Caki2 (cell line): ENCODE measurements at regions not wholly inside any gene's neighbourhood (a gene's known extent, or its start where the extent isn't known, plus 50 kb on each side); places are given as distances from the start of the nearest gene placed in this dataset.
"Not testable (repeated sequence)": the region's sequence is repeated elsewhere in the genome, so short reads cannot be mapped to it uniquely, and the experiment has no call there.

Source experiments
- DNase-seq: peaks from one replicate; pipeline ENCODE4 v3.0.0-alpha.2; 2015; ENCODE audit warnings: low read depth
- in situ Hi-C: cut with HindIII; loops from 2 replicates; pipeline ENCODE4 v1.10.0; 2016; ENCODE audit warnings: low sequenced_read_pairs, low pct_unique_long_range_greater_than_20kb, mixed read lengths

GRCh38 chr14:106185837-106186233 lies 659.5 kb downstream of the TMEM121 start:
- in situ Hi-C loops = no loop called here
- DNase-seq = no peak

GRCh38 chr14:106187216-106187615 lies 660.8 kb downstream of the TMEM121 start:
- no peak for DNase-seq
- in situ Hi-C loops = no loop called here

DNA sequence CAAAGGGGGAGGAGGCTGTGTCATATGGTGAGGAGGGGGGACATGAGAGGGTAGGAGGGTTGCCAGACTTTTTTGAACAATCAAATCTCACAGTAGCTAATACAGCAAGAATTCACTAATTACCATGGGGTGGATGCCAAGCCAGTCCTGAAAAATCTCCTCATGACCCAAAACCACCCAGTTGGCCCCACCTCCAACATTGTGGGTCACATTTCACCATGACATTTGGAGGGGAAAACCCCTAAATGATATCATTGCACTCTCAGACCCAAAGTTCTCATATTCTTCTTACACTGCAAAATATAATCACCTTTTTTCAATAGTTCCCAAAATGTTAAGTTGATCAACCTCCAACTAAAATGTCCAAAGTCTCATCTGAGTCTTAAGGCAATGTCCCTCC lies 666.3 kb downstream of the TMEM121 start:
- DNase-seq, in situ Hi-C loops: not testable (repeated sequence)

GRCh38 chr14:106196459-106196858 lies 670.1 kb downstream of the TMEM121 start:
- DNase-seq, in situ Hi-C loops: not testable (repeated sequence)

DNA sequence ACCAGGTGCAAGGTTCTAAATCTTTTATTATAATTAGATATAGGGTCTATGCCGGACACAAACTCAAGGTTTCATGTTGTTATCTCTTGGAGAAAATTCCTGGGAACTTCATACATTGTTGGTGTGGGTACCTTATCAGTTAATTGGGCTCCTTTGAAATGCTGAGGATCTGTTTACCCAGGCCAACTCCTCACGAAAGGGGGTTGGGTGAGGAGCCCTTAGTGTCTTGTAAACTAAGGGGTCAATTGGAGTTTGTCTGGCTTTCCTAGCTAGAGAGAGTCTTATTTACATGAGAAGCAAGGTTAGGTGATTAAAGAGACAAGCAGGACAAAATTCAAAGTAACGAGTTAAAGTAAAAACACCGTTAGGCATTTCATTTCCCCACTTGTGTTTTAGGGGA lies 670.9 kb downstream of the TMEM121 start:
- in situ Hi-C loops, DNase-seq: not testable (repeated sequence)

DNA sequence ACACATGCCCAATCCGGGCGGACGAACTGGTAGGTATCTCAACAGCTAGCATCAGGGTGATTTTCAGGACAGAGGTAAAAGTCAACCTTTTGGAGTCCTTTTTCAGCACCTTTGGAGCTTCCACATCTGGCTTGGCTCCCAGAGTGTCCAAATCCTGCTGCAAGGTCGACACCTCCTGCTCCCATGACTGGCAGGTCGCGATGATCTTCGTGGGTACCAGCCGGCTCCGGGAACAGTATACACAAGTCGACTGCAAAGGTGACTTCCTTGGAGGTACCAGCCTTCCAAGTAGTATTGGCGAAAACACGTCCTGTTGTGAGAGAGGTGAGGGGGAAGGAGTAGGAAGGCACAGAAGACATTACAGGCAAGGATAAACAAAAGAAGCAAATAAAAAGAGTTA lies 672.7 kb downstream of the TMEM121 start:
- DNase-seq = no peak
- in situ Hi-C loops = no loop called here

GRCh38 chr14:106200541-106201315 lies 674.3 kb downstream of the TMEM121 start:
- in situ Hi-C loops = no loop called here
- DNase-seq = no peak

DNA sequence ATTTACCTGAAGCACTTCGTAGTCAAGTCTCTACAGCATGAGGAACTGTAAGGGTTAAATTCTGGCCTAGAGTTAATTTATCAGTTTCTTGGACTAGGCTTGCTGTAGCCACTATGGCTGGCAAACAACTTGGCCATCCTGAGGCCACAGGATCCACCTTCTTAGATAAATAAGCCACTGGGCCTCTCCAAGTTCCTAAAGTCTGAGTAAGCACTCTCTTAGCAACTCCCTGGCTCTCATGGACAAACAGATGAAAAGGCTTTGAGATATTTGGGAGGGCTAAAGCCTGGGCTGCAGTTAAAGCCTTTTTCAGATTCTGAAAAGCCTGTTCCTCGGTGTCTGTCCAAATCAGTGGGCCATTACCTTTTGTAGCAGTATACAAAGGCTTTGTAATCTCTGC lies 675.0 kb downstream of the TMEM121 start:
- DNase-seq = no peak
- in situ Hi-C loops = no loop called here

DNA sequence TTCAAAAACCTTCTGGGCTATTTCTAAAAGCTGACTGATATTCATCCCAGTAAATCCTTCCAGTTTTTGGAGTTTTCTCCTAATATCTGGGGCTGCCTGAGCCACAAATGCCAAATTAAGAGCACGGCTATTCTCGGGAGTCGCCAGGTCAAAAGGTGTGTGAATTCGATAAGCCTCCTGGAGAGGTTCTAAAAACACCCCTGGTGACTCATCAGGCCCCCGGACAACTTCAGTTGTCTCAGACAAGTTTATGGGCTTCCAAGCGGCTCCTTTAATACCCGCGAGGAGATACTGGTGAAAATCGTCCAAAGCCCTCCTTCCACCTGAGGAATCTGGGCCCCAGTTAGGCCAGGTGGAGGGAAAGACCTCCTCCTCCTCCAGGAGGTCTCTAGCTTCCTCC lies 677.1 kb downstream of the TMEM121 start:
- DNase-seq = no peak
- in situ Hi-C loops = no loop called here

GRCh38 chr14:106204063-106204462 lies 677.7 kb downstream of the TMEM121 start:
- no peak for DNase-seq
- in situ Hi-C loops = no loop called here

DNA sequence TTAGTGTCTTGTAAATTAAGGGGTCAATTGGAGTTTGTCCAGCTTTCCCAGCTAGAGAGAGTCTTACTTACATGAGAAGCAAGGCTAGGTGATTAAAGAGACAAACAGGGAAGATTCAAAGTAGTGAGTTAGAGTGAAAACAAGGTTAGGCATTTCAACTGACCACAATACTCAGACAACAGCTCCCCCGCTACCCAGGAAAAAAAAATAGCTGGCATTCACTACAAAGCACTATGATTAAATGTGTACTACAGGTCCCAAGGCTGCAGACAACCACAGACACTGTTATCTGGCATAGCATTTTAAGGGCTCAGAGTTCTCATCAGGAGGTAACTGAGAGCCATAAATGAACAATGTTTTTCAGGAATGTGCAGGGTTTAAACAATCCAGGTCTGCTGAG lies 680.9 kb downstream of the TMEM121 start:
- no peak for DNase-seq
- in situ Hi-C loops = no loop called here

DNA sequence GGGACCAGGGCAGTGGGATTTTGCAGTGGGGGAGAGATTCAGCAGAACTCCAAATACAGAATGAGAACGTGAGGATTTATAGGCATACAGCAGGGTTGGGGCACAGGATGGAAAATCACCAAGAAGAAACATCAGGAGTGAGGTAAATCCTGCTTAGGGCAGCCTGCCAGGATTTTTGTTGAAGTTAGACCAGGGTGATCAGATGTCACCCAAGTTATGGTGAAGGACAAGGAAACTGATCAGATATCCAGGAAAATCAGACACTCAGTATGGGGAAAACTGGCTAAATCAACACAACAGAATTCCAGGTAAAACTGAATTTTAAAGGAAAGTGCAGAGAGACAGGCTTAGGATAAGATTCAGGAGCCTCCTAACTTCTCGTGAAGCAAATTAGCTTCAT lies 682.4 kb downstream of the TMEM121 start:
- in situ Hi-C loops = no loop called here
- no peak for DNase-seq

DNA sequence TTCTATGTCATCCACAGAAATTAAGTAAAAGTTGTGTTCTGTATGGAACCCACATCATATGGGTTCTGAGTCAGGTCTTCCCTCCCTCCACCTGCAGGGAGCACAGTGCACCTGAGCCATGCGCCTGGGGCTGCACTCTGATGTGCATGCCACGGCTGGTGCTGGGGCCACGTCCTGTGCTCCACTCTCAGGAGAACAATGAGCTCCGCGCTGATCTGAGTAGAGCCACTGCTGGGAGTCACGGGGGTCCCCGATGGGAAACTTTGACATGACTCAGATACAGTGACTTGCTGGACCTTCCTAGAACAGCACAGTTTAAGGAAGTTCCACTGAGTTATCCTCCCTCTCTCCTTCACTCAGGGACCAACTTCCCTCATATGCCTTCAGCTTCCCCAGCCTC lies 683.4 kb downstream of the TMEM121 start:
- no peak for DNase-seq
- in situ Hi-C loops = no loop called here

DNA sequence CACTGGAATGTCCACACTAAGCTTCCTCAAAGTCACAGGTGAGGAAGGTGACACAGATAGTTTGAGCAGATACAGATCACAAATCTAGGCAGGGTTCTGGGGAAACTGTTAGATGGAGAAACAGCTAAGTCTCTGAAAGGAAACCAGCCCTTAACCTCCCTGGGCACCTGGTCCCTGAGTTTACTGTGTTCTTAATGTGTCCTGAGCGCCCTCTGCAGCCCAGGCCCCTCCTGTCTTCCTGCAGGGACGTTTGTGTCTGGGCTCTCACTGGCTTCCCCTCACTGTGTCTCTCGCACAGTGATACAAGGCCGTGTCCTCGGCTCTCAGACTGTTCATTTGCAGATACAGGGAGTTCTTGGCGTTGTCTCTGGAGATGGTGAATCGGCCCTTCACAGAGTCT lies 684.3 kb downstream of the TMEM121 start:
- DNase-seq = no peak
- in situ Hi-C loops = no loop called here

DNA sequence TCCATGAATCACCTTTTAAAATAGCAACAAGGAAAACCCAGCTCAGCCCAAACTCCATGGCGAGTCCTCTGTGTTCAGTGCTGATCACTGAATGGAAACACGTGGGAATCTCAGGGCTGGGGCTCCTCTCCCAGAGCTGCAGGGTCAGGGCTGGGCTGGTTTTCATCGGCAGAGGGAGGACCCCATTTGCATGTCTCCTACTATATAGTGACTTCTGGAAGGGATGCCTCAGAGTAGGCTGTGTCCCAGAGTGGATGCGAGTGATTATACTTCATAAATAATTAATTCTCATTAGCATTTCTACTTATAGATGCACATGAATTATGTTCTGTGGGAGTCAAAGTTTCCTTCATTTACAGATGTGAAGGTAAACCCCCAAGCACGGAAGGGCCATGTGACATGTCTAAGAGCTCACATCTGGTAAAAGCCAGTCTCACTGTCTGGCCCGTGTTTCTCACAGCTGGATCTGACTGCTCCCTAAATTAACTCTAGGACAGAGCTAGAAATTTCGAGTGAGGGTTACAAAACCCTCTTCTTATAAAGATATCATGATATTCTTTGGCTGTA lies 685.0 kb downstream of the TMEM121 start:
- in situ Hi-C loops = no loop called here
- no peak for DNase-seq

DNA sequence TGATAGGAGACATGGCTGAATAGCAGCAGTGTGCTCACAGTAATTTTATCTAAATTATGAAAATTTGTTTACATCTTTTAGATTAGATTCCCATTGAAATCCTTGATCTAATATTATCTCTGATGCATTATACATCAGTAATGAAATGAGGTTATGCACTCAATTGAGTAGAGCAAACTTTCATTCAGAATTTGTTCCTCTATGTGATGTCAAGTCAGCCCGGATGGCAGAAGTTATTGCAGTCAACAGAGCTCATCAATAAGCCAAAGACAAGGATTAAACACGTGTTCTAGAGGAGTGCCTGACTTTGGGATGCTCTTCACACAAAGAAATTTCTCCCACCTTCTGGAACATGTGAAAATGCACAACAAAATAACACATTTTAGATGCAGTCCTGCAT lies 688.8 kb downstream of the TMEM121 start:
- no peak for DNase-seq
- in situ Hi-C loops = no loop called here

GRCh38 chr14:106216679-106217078 lies 690.3 kb downstream of the TMEM121 start:
- in situ Hi-C loops = no loop called here
- DNase-seq = no peak

- DNase-seq = no peak
- in situ Hi-C loops = no loop called here
These were observed 691.8 kb downstream of the TMEM121 start for GRCh38 chr14:106218174-106218573.

DNA sequence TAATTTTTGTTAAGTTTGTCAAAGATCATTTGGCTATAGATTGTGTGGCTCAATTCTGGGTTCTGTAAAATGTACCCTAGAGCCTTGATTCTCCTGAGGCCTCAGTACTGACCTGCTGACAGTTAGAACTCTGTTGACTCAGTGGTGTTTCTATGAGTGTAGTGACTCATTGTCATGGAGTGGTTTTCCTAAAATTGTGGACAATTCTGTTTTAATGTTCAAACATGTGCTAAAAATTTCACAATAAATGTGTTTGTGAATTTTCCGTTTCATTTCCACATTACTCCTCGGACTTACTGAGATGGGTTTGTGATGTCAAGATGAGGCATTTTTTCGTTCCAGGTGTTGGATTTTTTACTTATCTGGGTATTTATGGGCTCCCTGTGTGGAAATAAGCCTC lies 695.9 kb downstream of the TMEM121 start:
- no peak for DNase-seq
- in situ Hi-C loops = no loop called here

DNA sequence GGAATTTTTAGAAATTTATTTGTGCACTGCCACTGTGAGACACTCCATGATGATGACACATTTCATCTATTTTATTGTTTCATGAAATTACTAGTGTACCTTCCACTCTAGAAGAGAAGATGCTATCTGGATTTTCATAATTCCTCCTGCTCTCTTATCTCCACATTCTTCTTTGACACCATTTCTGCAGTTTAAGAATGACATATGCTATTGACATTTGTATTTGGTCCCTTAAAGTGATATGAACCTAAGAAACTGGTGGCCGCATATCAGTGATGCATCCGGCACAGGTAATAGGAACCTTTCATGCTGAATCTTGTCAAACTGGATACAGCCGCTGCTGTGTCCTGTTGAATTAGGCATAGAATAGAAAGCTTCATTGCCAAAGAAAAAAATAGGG lies 696.3 kb downstream of the TMEM121 start:
- in situ Hi-C loops = no loop called here
- no peak for DNase-seq
